OCI-LY3 (cell line): ENCODE measurements at regions not wholly inside any gene's neighbourhood (a gene's known extent, or its start where the extent isn't known, plus 50 kb on each side); places are given as distances from the start of the nearest gene placed in this dataset.
"Not testable (repeated sequence)": the region's sequence is repeated elsewhere in the genome, so short reads cannot be mapped to it uniquely, and the experiment has no call there.

Source experiments
- H2AFZ ChIP-seq: fragments of 200-600, 300-600 bp; shearing (Covaris generic); 2 replicates; pipeline ENCODE4 v1.6.0; 2014; ENCODE audit warnings: antibody characterized with exemption, low read depth, low read length
- H3K27ac ChIP-seq: fragments of 200-600, 300-600 bp; sonication (generic); 2 replicates; pipeline ENCODE4 v1.5.1; 2014; ENCODE audit warnings: mild to moderate bottlenecking, low read length, moderate library complexity, mixed read lengths
- H3K27me3 ChIP-seq: fragments of 200-600, 300-600 bp; sonication (generic); 2 replicates; pipeline ENCODE4 v1.6.1; 2014; ENCODE audit warnings: low read depth, low read length, mixed read lengths
- H3K36me3 ChIP-seq: fragments of 200-600, 300-600 bp; sonication (generic); replicated peaks from 2 replicates; pipeline ENCODE3; 2014; ENCODE audit warnings: low read depth, low read length, mixed read lengths
- H3K4me1 ChIP-seq: fragments of 300-600, 200-600 bp; sonication (generic); 2 replicates; pipeline ENCODE4 v1.6.1; 2014; ENCODE audit warnings: low read length, mixed read lengths
- H3K4me2 ChIP-seq: fragments of 200-600, 300-600 bp; sonication (generic); 2 replicates; pipeline ENCODE4 v1.6.1; 2014; ENCODE audit warnings: low read length, mixed read lengths
- H3K4me3 ChIP-seq: fragments of 300-600, 200-600 bp; sonication (generic); 2 replicates; pipeline ENCODE4 v1.5.1; 2014; ENCODE audit warnings: antibody characterized with exemption, mild to moderate bottlenecking, low read length, moderate library complexity
- H3K79me2 ChIP-seq: fragments of 300-600, 200-600 bp; shearing (Covaris generic); 2 replicates; pipeline ENCODE4 v1.6.1; 2014; ENCODE audit warnings: mild to moderate bottlenecking, low read length, mixed read lengths
- H3K9ac ChIP-seq: fragments of 300-600, 200-600 bp; shearing (Covaris generic); 2 replicates; pipeline ENCODE4 v1.6.0; 2014; ENCODE audit warnings: mild to moderate bottlenecking, low read length, moderate library complexity
- H3K9me3 ChIP-seq: fragments of 200-600, 300-600 bp; shearing (Covaris generic); 2 replicates; pipeline ENCODE4 v1.6.1; 2014; ENCODE audit warnings: low read length, mixed read lengths; ENCODE audit not compliant: insufficient read depth
- H4K20me1 ChIP-seq: fragments of 200-600, 300-600 bp; sonication (generic); 2 replicates; pipeline ENCODE4 v1.6.1; 2016; ENCODE audit warnings: low read length, mixed read lengths; ENCODE audit not compliant: insufficient read depth
- EZH2phosphoT487 ChIP-seq: fragments of 200-600 bp; shearing (Covaris generic); IDR thresholded peaks from 2 replicates; pipeline ENCODE4 v1.6.1; 2018; ENCODE audit warnings: antibody characterized with exemption, mixed run types, low read depth
- TF ChIP-seq, protein P1 (sequence below): fragments of 200-600, 300-600 bp; sonication (generic); IDR thresholded peaks from 2 replicates; pipeline ENCODE4 v1.5.1; 2014; ENCODE audit warnings: antibody characterized with exemption, low read length, low read depth

GRCh38 chr14:80278293-80279023 is 67.2 kb upstream of the DIO2 start:
- Histone ChIP-seq H3K36me3 (no peaks in the 10 kb centered on the region), H3K4me1 (no peaks in the 10 kb centered on the region), H3K4me2 (no peak overlapping the region), H3K9me3 (no peaks in the 10 kb centered on the region), H3K9ac (no peak overlapping the region), H3K79me2 (no peaks in the 10 kb centered on the region), H4K20me1 (no peaks in the 10 kb centered on the region), H3K4me3 (no peak overlapping the region), H3K27ac (no peak overlapping the region), H2AFZ (no peak overlapping the region), H3K27me3 (no peaks in the 10 kb centered on the region)
- TF ChIP-seq, protein P1, sequence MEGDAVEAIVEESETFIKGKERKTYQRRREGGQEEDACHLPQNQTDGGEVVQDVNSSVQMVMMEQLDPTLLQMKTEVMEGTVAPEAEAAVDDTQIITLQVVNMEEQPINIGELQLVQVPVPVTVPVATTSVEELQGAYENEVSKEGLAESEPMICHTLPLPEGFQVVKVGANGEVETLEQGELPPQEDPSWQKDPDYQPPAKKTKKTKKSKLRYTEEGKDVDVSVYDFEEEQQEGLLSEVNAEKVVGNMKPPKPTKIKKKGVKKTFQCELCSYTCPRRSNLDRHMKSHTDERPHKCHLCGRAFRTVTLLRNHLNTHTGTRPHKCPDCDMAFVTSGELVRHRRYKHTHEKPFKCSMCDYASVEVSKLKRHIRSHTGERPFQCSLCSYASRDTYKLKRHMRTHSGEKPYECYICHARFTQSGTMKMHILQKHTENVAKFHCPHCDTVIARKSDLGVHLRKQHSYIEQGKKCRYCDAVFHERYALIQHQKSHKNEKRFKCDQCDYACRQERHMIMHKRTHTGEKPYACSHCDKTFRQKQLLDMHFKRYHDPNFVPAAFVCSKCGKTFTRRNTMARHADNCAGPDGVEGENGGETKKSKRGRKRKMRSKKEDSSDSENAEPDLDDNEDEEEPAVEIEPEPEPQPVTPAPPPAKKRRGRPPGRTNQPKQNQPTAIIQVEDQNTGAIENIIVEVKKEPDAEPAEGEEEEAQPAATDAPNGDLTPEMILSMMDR, result no peak
- no peak for TF ChIP-seq EZH2phosphoT487

DNA sequence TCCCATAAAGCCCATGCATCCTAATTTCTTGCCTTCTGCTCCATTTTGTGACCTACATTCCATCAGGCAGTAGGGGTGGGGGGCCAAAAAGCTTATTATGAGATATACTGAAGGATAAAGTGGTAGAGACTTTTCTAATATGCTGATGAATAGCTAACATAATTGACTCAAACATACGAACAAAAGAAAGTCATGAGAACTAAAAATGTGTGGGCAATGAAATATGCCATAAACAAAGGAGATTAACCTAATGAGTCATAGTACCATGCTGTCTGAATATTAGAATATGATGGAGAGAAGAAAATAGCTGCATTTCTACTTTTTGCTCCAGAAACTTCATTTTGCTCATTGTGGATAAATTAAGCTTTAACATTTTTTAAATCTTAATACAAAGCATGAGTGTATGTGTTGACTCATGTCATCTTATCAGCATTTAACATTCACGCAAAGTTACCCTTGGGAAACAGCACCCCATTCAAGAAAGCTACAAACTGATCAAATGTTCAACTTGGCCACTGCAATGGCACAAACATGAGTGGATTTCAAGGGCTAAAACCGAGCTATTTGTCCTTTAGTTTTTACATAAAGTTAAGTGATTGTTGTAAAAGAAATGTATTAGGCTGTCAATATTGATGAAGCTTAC is 64.0 kb upstream of the DIO2 start:
- Histone ChIP-seq H3K4me2 (no peak overlapping the region), H3K4me1 (no peaks in the 10 kb centered on the region), H3K4me3 (no peak overlapping the region), H2AFZ (no peak overlapping the region), H3K27ac (no peak overlapping the region), H3K9me3 (no peaks in the 10 kb centered on the region), H3K36me3 (no peaks in the 10 kb centered on the region), H4K20me1 (no peaks in the 10 kb centered on the region), H3K9ac (no peak overlapping the region), H3K79me2 (no peaks in the 10 kb centered on the region), H3K27me3 (no peaks in the 10 kb centered on the region)
- TF ChIP-seq EZH2phosphoT487, result no peak
- TF ChIP-seq, protein P1, result no peak

DNA sequence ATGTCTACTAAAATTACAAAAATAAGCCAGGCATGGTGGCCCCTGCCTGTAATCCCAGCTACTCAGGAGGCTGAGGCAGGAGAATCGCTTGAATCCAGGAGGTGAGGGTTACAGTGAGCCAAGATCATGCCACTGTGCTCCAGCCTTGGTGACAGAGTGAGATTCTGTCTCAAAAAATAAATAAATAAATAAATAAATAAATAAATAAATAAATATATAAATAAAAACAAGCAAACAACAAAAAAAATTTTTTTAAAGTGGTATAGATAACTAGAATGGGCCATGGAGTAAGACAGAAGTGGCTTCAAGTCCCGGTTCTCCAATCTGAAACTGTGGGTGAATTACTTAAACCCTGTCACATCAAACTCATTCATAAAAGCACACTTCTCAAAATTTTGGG is 63.0 kb upstream of the DIO2 start:
- H3K9me3 ChIP-seq, H3K4me2 ChIP-seq, H3K36me3 ChIP-seq, H4K20me1 ChIP-seq, H3K27me3 ChIP-seq, H3K79me2 ChIP-seq, H3K4me3 ChIP-seq, H3K9ac ChIP-seq, H2AFZ ChIP-seq, H3K27ac ChIP-seq, H3K4me1 ChIP-seq: not testable (repeated sequence)

DNA sequence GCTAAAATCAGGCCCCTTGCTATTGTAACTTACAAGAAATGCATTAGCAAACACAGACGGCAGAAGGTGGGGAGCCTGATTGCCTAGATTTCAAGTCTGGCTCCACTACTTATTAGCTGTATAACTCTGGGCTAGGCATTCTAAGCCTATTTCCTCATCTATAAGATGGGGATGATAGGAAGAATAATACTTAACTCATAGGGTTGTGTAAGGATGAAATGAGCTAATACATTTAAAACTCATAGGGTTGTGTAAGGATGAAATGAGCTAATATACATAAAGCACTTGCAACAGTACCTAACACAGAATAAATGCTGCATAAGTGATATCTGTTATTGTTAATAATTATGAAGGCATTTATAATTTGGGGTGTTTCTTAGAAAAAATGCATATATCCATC is 60.1 kb upstream of the DIO2 start:
- H3K36me3 ChIP-seq, result no peaks in the 10 kb centered on the region
- no peaks in the 10 kb centered on the region for H3K27me3 ChIP-seq
- no peak overlapping the region for H3K4me3 ChIP-seq
- no peaks in the 10 kb centered on the region for H3K79me2 ChIP-seq
- H2AFZ ChIP-seq, result no peak overlapping the region
- H3K27ac ChIP-seq, result no peak overlapping the region
- TF ChIP-seq EZH2phosphoT487, result no peak
- TF ChIP-seq, protein P1, result no peak
- no peak overlapping the region for H3K9ac ChIP-seq
- no peak overlapping the region for H3K4me2 ChIP-seq
- H4K20me1 ChIP-seq, result no peaks in the 10 kb centered on the region
- H3K9me3 ChIP-seq, result no peaks in the 10 kb centered on the region
- peaks cover 7% of the 10 kb centered on the region; the same call in 1 of the 2 replicates for H3K4me1 ChIP-seq
